ENCODE measurements at regions not wholly inside any gene's neighbourhood (a gene's known extent, or its start where the extent isn't known, plus 50 kb on each side); places are given as distances from the start of the nearest gene placed in this dataset.

DNA sequence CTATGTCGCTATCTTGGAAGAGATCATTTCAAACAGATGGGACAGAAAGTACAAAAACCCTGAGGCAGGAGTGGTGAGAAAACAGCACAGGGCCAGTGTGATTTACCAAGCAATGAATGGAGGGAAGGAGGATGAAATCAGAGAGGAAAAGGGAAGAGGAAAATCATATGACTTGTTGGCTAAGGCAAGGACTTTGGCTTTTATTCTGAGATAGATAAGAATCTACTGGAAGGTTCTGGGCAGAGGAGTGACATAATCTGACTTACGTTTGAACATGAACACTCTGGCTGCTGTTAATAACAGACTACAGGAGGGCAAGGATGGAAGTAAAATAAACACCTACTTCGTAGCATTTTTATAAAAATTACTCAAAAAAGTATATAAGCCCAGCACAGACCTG, 207.8 kb upstream of the SLC7A11 start:
- TF ChIP-seq, protein P1, sequence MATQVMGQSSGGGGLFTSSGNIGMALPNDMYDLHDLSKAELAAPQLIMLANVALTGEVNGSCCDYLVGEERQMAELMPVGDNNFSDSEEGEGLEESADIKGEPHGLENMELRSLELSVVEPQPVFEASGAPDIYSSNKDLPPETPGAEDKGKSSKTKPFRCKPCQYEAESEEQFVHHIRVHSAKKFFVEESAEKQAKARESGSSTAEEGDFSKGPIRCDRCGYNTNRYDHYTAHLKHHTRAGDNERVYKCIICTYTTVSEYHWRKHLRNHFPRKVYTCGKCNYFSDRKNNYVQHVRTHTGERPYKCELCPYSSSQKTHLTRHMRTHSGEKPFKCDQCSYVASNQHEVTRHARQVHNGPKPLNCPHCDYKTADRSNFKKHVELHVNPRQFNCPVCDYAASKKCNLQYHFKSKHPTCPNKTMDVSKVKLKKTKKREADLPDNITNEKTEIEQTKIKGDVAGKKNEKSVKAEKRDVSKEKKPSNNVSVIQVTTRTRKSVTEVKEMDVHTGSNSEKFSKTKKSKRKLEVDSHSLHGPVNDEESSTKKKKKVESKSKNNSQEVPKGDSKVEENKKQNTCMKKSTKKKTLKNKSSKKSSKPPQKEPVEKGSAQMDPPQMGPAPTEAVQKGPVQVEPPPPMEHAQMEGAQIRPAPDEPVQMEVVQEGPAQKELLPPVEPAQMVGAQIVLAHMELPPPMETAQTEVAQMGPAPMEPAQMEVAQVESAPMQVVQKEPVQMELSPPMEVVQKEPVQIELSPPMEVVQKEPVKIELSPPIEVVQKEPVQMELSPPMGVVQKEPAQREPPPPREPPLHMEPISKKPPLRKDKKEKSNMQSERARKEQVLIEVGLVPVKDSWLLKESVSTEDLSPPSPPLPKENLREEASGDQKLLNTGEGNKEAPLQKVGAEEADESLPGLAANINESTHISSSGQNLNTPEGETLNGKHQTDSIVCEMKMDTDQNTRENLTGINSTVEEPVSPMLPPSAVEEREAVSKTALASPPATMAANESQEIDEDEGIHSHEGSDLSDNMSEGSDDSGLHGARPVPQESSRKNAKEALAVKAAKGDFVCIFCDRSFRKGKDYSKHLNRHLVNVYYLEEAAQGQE (IDR thresholded peaks at IDR 0.05; ENCODE audit: low read depth), result no peak
- TF ChIP-seq TCF12 (IDR thresholded peaks at IDR 0.05; ENCODE audit: low read depth), result no peak
- TF ChIP-seq ZBTB7A (IDR thresholded peaks at IDR 0.05; ENCODE audit: low read depth), result no peak
- no peak for TF ChIP-seq NFIC (IDR thresholded peaks at IDR 0.05)
- TF ChIP-seq CREB1 (IDR thresholded peaks at IDR 0.05; ENCODE audit: low read depth), result no peak
- TF ChIP-seq YY1 (IDR thresholded peaks at IDR 0.05; ENCODE audit: low read depth), result no peak
- TF ChIP-seq EP300 (IDR thresholded peaks at IDR 0.05; ENCODE audit: borderline replicate concordance), result no peak
- TF ChIP-seq RAD21 (IDR thresholded peaks at IDR 0.05; ENCODE audit: low read depth), result no peak
- no peak for TF ChIP-seq EGR1 (IDR thresholded peaks at IDR 0.05)
- no peak for TF ChIP-seq TAF1 (IDR thresholded peaks at IDR 0.05; ENCODE audit: low read depth)
- TF ChIP-seq, protein P2, sequence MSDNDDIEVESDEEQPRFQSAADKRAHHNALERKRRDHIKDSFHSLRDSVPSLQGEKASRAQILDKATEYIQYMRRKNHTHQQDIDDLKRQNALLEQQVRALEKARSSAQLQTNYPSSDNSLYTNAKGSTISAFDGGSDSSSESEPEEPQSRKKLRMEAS (IDR thresholded peaks at IDR 0.05), result no peak
- TF ChIP-seq FOXM1 (IDR thresholded peaks at IDR 0.05; ENCODE audit: borderline replicate concordance, low read depth), result no peak
- no peak for TF ChIP-seq CEBPB (IDR thresholded peaks at IDR 0.05)
- no peak for TF ChIP-seq TEAD4 (IDR thresholded peaks at IDR 0.05)

Measured in Ishikawa (cell line).